RKO (cell line): ENCODE measurements at regions not wholly inside any gene's neighbourhood (a gene's known extent, or its start where the extent isn't known, plus 50 kb on each side); places are given as distances from the start of the nearest gene placed in this dataset.

Experiments used
- DNase-seq: peaks from one replicate; pipeline ENCODE4 v3.0.0-alpha.2; 2016; ENCODE audit warnings: low spot score

DNA sequence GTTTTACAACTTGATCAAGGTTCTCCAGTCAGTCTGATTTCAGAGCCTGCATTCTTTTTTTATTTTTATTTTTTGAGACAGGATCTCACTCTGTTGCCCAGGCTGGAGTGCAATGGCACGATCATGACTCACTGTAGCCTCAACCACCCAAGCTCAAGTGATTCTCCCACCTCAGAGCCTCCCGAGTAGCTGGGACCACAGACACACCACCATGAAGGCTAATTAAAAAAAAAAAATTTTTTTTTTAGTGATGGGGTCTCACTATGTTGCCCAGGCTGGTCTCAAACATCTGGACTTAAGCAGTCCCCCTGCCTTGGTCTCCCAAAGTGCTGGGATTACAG is 117.2 kb upstream of the NAV2 start:
- DNase-seq, result no peak

DNA sequence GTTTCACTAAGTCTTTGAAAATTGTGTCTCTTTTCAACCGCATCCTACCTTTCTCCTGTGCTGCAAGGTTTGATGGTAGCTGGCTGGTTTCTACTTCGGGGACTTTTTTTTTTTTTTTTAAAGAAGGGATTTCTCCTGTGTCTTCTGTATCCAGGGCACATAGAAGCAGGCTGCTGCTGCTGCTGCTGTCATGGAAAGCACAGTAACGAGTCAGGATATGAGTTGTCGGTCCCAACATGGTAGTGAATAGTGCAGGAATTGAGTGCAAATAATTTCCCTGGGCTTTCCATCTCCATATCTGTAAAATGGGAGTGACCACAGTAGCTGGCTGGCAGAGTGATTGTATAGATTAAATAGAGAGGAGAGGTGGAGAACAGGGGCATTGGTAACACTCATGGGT is 118.3 kb upstream of the NAV2 start:
- DNase-seq, result no peak

DNA sequence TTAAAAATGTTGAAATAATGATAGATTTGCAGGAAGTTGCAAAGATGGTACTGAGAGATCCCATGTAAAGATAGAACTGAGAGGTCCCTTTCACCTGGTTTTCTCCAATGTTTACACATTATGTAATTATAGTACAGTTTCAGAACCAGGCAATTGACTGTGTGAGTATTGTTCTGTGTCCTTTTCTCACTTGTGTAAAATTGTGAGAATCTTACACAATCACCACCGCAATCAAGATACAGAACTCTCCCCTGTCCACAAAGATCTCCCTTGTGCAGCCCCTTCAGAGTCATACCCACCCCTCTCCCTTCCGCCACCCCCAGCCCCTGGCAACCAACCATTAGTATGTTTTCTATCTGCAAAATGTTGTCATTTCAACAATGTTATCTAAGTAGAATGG is 119.8 kb upstream of the NAV2 start:
- no peak for DNase-seq

DNA sequence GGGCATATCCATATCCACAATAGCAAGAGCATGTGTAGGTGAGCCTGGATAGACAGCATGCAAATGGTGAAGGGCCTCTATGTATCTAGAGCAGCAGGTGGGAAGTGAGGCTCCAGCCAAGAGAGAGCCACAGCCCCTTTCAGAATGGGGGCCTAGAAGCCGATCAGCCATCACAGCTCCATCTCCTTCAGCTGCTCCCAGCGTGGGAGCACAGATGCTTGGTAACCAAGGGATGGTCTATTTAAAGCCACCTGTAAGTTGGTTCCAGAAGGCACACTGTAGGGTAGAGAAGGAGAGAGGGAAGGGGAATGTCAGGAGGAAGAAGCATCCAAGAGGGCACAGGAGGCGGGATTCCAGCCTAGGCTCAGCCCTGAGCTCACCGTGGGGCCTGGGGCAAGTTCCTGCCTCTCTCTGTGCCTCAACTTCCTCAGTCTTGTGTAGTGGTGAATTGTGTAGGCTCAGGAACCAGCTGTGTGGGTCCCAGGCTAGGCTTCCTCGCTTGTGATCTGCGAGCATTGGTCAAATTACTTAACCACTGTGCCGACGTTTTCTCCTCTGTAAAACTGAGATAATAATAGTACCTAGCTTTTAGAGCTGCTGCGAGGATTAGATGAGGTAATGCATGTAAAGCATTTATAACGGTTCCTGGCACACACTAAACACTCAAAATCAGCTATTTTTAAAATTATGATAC is 122.9 kb upstream of the NAV2 start:
- no peak for DNase-seq

DNA sequence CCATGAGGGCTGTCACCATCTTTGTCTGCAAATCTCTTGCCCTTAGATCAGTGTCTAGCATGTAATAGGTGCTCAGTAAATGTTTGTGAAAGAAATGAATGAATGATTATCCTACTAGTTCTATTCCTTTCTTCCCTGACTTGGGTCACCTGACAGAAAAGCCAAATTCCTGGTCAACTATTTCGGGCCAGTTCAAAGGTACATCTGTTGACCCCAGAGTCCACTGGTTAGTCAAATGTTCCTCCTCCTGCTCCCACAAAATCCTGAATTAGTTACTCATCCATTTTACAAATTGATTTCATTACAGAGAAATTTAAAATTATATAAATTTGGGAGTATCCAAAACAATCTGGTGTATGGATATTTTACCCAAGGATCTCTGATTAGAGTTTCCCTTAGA is 124.7 kb upstream of the NAV2 start:
- DNase-seq, result no peak

DNA sequence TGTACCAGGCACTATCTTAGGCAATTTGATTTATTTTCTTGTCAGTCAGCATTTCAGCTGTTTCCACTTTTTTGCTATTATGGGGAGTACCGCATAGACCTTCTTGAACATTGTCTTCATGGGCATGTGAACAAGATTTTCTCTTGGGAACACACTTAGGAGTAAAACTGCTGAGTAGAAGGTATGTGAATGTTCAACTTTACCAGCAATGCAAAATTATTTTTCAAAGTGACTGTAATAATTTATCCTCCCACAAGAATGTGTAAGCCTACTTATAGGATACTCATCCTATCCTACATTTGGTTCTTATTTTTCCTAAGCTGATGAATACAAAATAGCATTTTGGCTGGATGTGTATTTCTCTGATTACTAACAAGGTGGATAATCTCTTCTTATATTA is 132.0 kb upstream of the NAV2 start:
- DNase-seq, result no peak

DNA sequence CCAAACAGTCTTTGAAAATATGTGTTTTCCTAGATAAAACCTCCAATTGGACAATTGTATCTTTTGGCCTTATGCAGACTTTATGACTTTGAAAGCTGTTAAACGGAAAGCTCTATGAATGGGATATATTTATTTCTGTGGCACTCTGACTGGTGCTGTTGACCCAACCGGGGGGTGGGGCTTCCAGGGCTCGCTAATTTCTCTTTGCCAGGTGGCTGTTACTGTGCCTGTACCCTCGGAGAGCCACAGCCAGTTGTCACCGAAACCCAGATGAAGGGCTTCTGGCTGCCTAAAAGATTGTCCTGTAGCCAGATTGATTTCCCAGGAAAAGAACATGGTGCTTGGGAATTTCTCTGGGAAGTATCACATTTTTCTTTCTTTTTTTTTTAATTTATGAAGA is 132.7 kb upstream of the NAV2 start:
- no peak for DNase-seq

DNA sequence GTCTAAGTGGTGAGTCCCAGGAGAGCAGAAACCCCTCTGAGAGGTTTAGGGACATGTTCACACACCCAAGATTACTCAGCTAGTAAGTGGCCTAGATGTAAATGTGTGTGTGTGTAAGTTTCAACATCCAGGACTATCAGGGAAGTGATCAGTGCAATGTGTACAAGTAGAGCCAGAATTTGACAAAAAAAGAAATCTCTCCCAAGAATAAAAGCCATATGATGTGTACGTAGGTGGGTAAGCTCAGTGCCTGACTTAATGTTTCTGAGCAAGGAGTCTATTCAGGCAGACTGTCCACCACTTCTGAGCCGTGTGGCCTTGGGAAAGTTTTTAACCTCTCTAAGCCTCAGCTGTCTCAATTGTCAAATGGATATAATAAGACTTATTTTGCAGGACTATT is 133.8 kb upstream of the NAV2 start:
- DNase-seq, result no peak

DNA sequence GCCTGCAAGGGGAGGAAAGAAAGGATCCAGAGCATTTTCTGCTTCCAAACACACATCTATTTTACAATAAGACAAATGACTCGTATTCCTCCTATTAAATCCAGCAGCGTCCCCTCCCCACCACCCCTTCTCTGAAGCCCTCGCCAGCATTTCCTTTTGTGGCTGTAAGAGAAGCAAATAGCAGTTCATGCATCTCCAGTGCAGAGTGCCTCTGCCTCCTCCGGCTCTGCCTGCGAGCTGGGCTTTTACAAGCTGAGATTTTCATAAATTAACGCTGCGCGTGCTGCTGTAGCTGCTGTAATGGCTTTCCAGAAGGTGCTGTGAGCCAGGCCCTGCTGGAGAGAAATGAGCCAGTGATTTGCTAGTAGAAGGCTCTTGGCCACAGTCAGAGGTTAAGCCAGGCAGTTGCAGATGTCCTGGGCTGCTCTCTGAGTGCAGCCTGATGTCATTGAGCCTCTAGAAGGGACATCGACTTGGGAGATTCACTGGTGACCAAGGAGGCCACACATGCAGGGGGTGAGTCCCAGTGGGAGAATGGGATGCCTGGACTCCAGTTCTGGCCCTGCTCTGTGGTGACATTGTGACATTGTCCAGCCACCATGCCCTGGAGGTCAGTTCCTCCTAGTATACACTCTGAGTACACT is 134.5 kb upstream of the NAV2 start:
- DNase-seq, result no peak

DNA sequence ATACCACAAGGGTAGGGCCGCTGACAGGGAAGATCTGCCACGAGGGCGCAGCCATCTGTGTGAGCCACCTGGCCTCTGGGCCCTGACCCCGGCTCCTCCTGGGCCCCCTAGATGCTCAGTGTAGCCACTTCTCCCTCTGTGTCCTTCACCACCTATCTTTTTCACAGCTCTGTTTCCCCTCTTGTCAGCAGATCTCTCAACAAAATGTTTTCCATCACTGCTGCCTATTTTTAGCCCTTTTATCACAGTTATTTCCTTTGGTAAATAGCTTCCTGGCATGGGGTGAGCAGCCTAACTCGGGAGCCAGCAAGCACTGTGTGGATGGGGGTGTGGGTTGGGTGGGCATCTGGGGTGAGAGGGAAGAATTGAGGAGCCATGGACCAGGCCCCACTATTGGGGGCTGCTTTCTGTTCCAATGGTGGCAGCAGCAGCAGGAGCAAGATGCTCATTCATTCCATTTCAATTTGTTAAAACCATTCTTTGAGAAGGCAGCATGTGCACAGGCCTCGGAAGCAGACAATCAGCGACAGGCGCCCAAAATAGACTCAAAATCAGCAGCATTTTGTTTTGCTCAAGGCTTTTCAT is 135.2 kb upstream of the NAV2 start:
- DNase-seq, result no peak

DNA sequence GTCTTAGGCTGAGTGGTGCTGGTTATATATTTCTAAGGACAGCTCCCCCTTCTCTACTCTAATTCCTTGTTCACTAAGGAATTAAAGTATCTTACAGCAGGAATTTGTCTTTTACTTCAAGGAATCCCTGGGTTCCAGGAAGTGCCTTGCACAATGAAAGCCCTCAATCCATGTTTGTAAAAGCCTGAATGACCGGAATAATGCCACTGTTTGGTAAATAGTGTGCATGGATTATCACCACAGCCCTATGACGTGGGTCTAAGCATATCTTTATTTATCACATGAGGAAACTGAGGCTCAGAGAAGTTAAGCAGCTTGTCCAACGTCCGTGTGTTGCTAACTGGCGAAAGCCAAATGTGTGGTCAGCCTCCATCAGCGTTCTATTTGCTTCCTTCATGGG is 135.7 kb upstream of the NAV2 start:
- DNase-seq, result no peak

DNA sequence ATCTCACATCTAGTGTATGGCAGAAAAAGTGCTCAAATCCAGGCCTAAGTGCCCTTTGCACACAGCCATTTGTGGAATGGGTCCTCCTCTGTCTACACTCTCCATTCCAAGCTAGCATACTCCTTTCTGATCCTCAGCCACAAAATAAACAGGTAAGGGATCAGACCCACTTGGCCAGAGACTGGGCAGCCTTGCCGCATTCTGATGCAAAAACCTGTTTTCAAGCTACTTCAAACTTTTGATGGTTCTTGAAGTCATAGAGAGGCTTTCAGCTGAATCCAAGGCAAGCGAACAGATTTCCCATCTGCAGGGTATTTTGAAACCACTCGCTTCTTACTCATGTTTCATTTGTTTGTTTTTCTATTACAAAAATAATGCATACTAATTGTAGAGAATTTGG is 136.6 kb upstream of the NAV2 start:
- no peak for DNase-seq

DNA sequence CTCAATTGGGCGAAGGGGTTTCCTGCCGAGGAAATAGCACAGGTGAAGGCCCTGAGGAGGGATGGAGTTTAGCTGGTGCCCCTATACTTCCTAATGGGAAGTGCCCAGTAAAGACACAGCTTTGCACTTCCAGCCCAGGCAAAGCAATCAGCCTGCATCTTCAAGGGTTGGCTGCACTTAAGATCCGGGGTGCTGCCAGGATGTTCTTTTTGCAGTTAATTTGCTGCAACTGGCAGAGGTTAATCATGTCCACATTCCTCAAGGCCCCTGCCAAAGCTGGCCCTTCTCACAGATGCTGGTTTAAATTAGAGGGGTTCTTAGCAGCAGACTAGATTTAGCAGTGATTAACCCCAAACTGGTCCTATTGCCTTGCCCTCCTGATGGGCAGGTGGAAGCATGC is 137.7 kb upstream of the NAV2 start:
- DNase-seq, result no peak

DNA sequence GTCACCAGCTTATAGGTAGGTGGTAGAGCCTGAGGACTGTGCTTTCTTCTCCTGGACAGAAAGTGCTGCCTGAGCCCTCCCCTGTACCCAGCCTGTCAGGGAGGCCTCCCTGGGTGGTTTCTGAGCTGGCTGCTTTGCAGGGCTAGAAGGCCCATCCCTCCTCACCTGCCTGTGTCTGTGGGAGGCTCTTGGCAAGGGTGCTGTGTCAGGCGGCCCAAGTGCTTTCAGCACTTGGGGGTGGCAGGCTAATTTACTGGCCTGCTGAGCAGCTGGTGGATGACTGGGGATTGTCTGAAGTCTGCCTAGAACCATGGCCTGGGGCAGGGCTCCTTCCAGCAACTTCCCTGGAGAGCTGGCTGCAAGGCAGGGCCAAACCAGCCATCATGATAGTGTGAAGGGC is 139.0 kb upstream of the NAV2 start:
- no peak for DNase-seq

DNA sequence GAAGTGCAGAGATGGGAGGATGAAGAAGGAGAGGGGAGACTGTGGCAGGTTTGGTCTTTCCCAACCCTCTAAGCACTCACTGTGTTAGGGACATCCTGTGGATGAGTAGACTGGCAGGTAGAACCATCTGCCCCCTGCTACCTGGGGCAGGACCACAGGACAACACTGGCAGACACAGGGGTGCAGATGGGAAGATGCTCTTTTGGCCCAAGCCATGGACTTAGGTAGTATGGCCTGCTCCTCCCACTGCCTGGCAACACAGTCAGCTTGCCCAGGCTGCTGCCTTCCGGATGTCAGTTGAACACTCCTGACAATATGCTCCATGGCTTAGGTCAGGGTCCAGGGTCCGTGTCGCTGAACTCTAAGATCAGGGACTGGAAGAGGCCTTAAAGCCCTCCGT is 140.7 kb upstream of the NAV2 start:
- no peak for DNase-seq

DNA sequence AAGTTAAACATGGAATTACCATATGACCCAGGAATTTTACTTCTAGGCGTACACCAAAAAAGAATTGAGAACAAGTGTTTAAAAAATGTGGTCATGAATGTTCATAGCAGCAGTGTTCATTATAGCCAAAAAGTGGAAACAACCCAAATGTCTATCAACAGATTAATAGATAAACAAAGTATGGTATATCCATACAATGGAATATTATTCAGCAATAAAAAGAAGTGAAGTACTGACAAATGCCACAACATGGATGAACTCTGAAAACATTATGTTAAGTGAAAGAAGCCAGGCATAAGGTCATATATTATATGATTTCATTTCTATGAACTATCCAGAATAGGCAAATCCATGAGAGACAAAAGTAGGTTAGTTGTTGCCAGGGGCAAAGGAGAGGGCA is 141.7 kb upstream of the NAV2 start:
- no peak for DNase-seq

DNA sequence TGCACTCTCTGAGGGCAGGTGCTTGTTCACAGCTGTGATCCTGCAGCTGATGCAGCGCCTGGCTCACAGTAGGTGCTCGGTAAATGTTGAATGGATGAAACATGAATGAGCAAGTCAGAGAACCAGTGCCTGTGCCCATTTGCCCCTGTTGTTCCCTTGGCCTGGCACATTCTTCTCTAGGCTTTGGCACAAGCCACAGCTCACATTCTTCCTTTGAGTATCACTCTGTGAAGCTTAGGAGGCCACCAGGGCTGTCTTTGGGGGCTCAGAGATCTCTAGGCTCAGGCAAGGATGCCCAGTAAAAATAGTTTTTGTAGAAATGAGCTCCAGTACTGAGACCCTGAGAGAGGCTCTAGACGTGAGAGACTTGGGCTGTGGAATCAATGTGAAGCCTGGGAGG is 144.6 kb upstream of the NAV2 start:
- no peak for DNase-seq

DNA sequence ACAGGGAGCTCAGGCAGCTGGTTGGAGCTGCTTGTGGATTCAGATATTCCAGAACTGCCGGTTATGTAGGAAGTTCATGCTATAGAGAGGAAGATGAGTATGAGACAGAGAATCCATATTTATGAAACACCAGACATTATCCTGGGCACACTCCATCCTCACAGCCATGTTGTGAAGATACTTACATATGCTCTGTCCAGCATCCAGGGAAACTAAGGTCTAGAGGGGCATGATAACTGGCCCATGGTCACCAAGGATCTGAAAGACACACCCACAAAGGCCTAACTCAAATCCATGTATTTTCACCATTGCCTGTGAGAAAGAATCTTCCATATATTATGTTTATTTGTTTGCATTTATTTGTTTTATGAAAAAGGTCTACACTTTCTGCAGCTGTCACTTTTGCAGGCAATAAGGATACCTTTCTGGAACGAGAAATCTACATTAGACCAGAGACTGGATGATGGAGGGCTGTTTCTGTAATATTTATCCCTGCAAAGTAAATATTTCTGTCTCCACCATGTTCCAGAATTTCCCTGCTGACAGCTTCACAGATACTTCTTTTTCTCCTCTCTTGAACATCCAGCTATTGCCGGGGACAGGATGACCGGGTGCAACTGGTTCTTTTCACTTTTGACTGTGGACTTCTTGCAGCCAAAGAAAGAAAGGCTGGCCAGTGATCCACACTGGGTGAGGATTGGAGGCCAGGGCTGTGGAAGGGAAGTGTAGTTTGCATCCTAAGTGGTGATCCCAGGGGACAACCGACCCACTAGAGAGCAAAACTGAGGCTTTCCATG is 145.9 kb upstream of the NAV2 start:
- no peak for DNase-seq

DNA sequence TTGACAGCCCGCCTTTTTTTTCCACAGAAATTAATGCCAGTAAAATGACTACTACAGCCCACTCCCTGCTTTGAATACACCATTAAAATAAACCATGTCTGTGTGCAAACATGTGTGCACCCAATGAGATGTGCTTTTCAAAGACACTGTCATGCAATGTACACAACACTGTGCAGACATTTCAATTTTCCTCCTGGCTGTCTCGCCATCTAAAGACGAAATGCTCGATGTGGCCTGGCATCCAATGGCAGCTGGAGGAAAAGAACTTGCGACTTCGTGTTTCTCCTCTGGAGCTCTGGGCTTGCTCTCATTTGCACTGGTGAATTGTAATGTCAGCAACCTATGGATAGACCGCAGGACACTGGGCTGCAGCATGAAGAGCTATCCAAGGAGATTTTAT is 147.0 kb upstream of the NAV2 start:
- no peak for DNase-seq

DNA sequence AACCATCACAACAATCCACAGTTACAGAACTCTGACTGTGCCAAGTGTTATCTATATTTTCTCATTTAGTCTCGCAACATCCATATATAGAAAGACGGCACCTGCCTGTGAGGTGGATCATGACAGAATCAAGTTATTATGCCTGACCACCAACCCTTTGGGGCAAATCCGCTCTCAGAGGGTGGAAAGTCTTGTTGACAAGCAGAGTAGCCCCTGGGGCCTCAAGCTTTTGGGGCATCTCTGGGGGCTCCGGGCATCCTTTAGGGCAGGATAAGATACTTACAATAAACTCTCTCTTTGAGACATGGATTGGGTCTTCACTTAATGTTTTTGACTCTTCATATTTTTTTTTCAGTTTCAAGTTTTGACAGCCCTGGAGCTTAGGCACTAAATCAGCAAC is 150.5 kb upstream of the NAV2 start:
- no peak for DNase-seq

DNA sequence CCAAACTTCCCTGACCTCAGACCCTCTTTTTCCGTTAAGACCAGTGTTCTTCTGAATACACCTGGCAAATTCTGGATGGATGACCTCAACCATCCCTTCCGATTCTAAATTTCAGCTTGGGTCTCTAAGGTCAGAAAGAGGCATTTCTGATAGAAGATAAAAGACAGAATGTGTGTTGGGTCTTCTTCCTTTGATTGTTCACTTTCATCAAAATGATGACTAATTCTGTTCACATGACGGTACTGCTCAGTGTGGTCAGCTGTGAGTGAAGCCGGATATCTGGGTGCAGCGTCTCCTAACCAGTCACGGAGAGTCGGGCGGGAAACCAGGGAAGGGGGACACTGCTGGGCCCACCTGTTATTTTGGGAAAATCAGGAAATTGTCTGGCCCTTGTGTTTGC is 151.6 kb upstream of the NAV2 start:
- peak; percentile 34 for DNase-seq

DNA sequence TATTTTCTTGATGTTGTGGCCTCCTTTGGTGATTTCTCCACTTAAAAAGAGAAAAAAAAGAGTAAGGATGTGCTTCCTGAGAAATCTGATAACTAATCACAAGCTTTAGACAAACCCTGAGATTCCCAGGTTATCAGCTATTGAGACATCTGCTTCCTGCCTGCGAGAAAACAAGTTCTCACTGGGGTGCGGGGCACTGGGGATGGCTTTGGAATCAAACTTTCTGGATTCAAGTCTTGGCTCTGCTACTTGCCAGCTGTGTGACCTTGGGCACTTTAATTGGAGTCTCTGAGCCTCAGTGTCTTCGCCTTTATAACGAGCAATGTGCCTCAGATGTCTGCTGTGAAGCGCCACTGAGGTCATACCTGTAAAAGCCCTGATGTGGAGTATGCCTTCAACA is 152.5 kb upstream of the NAV2 start:
- no peak for DNase-seq

DNA sequence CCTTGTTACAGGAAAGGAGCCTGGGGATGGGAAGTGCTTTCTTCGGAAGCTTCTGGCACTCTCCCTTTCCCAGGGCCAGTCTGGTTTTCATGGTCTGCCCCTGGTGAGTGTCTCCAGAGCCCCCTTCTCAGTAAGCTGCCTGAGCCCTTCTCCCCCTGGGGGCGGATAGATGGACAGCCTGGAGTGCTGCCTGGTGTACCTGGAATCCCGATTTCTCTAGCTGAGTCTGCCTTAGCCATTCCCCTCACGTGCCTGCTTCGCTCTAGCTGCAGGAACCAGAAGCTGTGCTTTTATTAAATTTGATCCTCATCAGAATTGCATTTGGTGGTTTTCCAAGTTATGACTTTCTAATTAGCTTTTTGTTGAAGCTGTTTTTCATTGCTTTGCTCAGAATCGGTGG is 152.9 kb upstream of the NAV2 start:
- DNase-seq, result no peak
